ENCODE measurements at regions not wholly inside any gene's neighbourhood (a gene's known extent, or its start where the extent isn't known, plus 50 kb on each side); places are given as distances from the start of the nearest gene placed in this dataset.

GRCh38 chrX:121238093-121238492 lies 190.7 kb downstream of the GLUD2 start:
- TF ChIP-seq POLR2AphosphoS5 (IDR thresholded peaks at IDR 0.05; ENCODE audit: low read depth, low read length) (no peak), TAF1 (IDR thresholded peaks at IDR 0.05; ENCODE audit: borderline replicate concordance, insufficient read depth, low read length) (no peak), SIN3A (IDR thresholded peaks at IDR 0.05; ENCODE audit: borderline replicate concordance, insufficient read depth, low read length) (no peak), FOXP2 (optimal IDR thresholded peaks at IDR 0.05; ENCODE audit: borderline replicate concordance, extremely low read depth, extremely low read length, insufficient read depth) (no peak), REST (IDR thresholded peaks at IDR 0.05; ENCODE audit: insufficient read depth in 1 of 2, low read depth in 2 of 2, low read length in 2 of 2) (no peak)

- TF ChIP-seq TAF1 (IDR thresholded peaks at IDR 0.05; ENCODE audit: borderline replicate concordance, insufficient read depth, low read length) = no peak
- no peak for TF ChIP-seq SIN3A (IDR thresholded peaks at IDR 0.05; ENCODE audit: borderline replicate concordance, insufficient read depth, low read length)
- TF ChIP-seq FOXP2 (optimal IDR thresholded peaks at IDR 0.05; ENCODE audit: borderline replicate concordance, extremely low read depth, extremely low read length, insufficient read depth) = no peak
- TF ChIP-seq POLR2AphosphoS5 (IDR thresholded peaks at IDR 0.05; ENCODE audit: low read depth, low read length) = no peak
- TF ChIP-seq REST (IDR thresholded peaks at IDR 0.05; ENCODE audit: insufficient read depth in 1 of 2, low read depth in 2 of 2, low read length in 2 of 2) = no peak
Observed at GRCh38 chrX:121244511-121244910, 197.1 kb downstream of the GLUD2 start.

GRCh38 chrX:121245763-121246162 lies 198.4 kb downstream of the GLUD2 start:
- TF ChIP-seq POLR2AphosphoS5 (IDR thresholded peaks at IDR 0.05; ENCODE audit: low read depth, low read length) (no peak), SIN3A (IDR thresholded peaks at IDR 0.05; ENCODE audit: borderline replicate concordance, insufficient read depth, low read length) (no peak), FOXP2 (optimal IDR thresholded peaks at IDR 0.05; ENCODE audit: borderline replicate concordance, extremely low read depth, extremely low read length, insufficient read depth) (no peak), REST (IDR thresholded peaks at IDR 0.05; ENCODE audit: insufficient read depth in 1 of 2, low read depth in 2 of 2, low read length in 2 of 2) (no peak), TAF1 (IDR thresholded peaks at IDR 0.05; ENCODE audit: borderline replicate concordance, insufficient read depth, low read length) (no peak)

- TF ChIP-seq REST (IDR thresholded peaks at IDR 0.05; ENCODE audit: insufficient read depth in 1 of 2, low read depth in 2 of 2, low read length in 2 of 2) (no peak), FOXP2 (optimal IDR thresholded peaks at IDR 0.05; ENCODE audit: borderline replicate concordance, extremely low read depth, extremely low read length, insufficient read depth) (no peak), TAF1 (IDR thresholded peaks at IDR 0.05; ENCODE audit: borderline replicate concordance, insufficient read depth, low read length) (no peak), SIN3A (IDR thresholded peaks at IDR 0.05; ENCODE audit: borderline replicate concordance, insufficient read depth, low read length) (no peak), POLR2AphosphoS5 (IDR thresholded peaks at IDR 0.05; ENCODE audit: low read depth, low read length) (no peak)
Observed at GRCh38 chrX:121254336-121254735, 206.9 kb downstream of the GLUD2 start.

GRCh38 chrX:121256647-121257046 lies 209.2 kb downstream of the GLUD2 start:
- TF ChIP-seq POLR2AphosphoS5 (IDR thresholded peaks at IDR 0.05; ENCODE audit: low read depth, low read length) = no peak

Measured in PFSK-1 (cell line).